ENCODE measurements at regions not wholly inside any gene's neighbourhood (a gene's known extent, or its start where the extent isn't known, plus 50 kb on each side); places are given as distances from the start of the nearest gene placed in this dataset.

GRCh38 chr20:43863821-43864544 is 50.7 kb upstream of the TOX2 start:
- DNase-seq (ENCODE audit: low spot score) = no peak

GRCh38 chr20:43863330-43863729 is 51.3 kb upstream of the TOX2 start:
- no peak for DNase-seq (ENCODE audit: low spot score)

GRCh38 chr20:43862438-43862837 is 52.2 kb upstream of the TOX2 start:
- no peak for DNase-seq (ENCODE audit: low spot score)

GRCh38 chr20:43859994-43860393 is 54.7 kb upstream of the TOX2 start:
- DNase-seq (ENCODE audit: low spot score) = no peak

GRCh38 chr20:43857932-43858331 is 56.7 kb upstream of the TOX2 start:
- no peak for DNase-seq (ENCODE audit: low spot score)

GRCh38 chr20:43857127-43857526 is 57.5 kb upstream of the TOX2 start:
- DNase-seq (ENCODE audit: low spot score) = no peak

GRCh38 chr20:43855803-43856202 is 58.8 kb upstream of the TOX2 start:
- DNase-seq (ENCODE audit: low spot score) = no peak

- no peak for DNase-seq (ENCODE audit: low spot score)
These were observed 60.7 kb upstream of the TOX2 start for GRCh38 chr20:43853918-43854317.

GRCh38 chr20:43853174-43853803 is 61.4 kb upstream of the TOX2 start:
- no peak for DNase-seq (ENCODE audit: low spot score)

GRCh38 chr20:43849496-43850186 is 65.0 kb upstream of the TOX2 start:
- no peak for DNase-seq (ENCODE audit: low spot score)

GRCh38 chr20:43846516-43846905 is 68.1 kb upstream of the TOX2 start:
- DNase-seq (ENCODE audit: low spot score) = no peak

- DNase-seq (ENCODE audit: low spot score) = no peak
These were observed 69.7 kb upstream of the TOX2 start for GRCh38 chr20:43844778-43845614.

- DNase-seq (ENCODE audit: low spot score) = no peak
These were observed 70.5 kb upstream of the TOX2 start for GRCh38 chr20:43843965-43844660.

- DNase-seq (ENCODE audit: low spot score) = no peak
These were observed 71.3 kb upstream of the TOX2 start for GRCh38 chr20:43843096-43843964.

GRCh38 chr20:43842126-43843020 is 72.3 kb upstream of the TOX2 start:
- no peak for DNase-seq (ENCODE audit: low spot score)

GRCh38 chr20:43840382-43841070 is 74.1 kb upstream of the TOX2 start:
- peak; percentile 31 for DNase-seq (ENCODE audit: low spot score)

- DNase-seq (ENCODE audit: low spot score) = no peak
These were observed 74.9 kb upstream of the TOX2 start for GRCh38 chr20:43839793-43840199.

GRCh38 chr20:43838703-43839060 is 76.0 kb upstream of the TOX2 start:
- no peak for DNase-seq (ENCODE audit: low spot score)
